T-helper 22 cell (primary cell): ENCODE measurements at regions not wholly inside any gene's neighbourhood (a gene's known extent, or its start where the extent isn't known, plus 50 kb on each side); places are given as distances from the start of the nearest gene placed in this dataset.

Experiments
- DNase-seq: peaks from one replicate; pipeline ENCODE4 v3.0.0-alpha.2; 2020; ENCODE audit warnings: low read depth

GRCh38 chr3:72154391-72155335 lies 369.7 kb upstream of the PROK2 start:
- DNase-seq: no peak

DNA sequence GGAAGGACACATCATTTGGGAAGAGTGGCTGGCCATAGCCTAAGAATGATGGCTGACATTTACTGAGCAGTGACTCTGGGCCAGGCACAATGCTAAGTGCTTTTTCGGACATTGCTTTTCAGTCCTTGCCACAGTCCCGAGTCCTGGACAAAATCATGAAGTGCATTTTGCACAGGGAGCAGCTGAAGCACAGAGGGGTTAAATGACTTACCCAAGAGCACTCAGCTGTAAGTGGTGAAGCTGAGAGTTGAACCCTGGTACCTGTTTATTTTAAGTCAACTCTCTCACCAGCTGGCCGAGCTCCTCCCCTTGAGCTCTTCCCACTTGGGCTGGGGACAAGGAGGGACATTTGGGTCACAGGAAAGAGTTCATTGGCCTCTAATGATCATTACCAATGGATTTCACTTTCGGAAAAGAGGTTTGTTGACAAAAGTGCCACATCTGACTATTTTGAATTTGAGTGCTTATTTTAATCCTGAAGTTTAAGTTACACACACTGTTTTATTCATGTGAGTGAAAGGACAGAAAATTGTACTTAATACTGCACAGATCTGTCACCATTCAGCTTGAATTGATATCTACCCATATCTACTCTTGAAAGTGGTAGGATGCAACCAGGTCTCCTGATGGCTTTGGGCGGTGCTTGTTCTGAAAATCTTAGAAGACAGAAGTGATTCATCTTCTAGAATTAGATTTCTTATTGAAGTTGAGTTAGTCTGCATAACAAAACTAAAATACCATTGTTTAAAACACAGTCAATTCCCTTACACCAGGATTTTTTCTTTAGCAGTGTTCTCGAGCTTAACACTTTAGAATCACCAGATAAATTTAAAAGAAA lies 368.7 kb upstream of the PROK2 start:
- DNase-seq: no peak

DNA sequence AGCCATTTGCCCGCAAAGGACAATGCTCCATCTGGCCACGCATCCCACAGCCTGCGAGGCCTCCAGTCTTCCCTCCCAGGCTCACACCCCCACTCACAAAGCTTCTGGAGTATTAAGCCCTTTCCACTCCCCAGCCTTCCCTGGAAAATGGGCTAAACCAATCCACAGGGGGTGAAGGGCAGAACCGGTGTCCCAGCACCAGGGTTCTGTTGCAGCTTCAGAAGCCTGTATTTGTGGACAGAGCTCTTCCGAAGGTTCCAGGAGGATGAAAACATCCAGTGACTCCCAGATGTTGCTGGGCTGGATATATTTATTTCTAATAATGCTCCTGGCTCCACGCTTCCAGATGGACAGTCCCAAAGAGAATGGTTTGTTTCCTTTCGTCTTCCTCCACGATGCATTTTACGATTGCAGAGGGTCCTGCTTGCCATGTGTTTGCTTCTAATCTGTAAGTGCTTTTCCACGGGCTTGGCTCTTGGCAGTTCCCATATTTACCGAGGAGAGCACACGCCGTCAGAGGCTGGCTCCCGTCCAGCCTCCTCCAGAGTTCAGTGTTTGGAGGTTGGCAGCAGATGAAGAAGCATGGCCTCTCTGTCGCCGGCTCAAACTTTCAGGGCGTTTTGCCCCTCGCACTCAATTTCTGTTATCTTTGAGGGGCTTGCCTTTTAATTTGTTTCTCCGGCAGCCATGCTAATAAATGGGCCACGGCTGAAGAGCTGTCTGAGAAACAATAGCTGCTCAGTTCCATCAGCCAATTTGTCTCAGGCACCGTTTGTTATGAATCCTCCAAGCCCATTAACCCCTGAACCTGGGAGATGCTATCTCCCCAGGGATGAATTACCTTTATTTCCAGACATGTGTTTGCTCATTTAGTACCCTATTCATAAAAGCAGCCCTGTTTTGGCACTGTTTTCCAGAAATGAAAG lies 367.9 kb upstream of the PROK2 start:
- DNase-seq: no peak

DNA sequence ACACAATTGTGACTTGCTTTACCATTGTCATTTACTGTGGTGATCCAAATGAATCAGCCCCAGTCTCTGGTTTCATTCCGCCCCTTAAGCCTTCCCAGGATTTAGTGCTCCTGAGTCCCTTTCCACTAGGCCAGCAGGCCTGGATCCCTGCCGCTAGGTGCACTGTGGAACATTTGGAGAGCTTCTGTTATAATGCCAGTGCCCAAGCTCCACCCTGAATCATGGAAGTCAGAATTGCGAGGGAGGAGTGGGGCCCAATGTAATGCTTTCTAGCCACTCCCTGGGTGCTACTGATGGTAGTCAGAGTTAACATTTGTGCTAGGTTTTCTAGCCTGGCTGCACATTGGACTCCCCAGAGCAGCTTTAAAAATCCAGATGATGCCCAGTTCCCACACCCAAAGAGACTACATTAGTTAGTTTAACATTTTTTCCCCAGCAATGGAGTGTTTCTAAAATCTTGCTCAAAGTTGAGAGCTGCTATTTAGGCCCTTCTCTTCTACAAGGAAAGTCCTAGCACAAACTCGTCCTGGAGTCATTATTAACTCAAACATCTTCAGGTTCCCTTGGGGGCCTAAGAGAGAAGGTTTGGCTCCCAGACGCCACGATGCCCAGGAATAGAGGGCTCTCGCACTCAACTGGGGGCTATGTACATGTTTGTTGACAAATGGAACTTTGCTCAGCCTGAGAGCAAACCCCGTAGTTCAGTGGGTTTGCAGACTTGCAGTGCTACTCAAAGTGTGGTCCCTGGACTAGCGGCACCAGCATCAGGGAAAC lies 366.7 kb upstream of the PROK2 start:
- DNase-seq: no peak

DNA sequence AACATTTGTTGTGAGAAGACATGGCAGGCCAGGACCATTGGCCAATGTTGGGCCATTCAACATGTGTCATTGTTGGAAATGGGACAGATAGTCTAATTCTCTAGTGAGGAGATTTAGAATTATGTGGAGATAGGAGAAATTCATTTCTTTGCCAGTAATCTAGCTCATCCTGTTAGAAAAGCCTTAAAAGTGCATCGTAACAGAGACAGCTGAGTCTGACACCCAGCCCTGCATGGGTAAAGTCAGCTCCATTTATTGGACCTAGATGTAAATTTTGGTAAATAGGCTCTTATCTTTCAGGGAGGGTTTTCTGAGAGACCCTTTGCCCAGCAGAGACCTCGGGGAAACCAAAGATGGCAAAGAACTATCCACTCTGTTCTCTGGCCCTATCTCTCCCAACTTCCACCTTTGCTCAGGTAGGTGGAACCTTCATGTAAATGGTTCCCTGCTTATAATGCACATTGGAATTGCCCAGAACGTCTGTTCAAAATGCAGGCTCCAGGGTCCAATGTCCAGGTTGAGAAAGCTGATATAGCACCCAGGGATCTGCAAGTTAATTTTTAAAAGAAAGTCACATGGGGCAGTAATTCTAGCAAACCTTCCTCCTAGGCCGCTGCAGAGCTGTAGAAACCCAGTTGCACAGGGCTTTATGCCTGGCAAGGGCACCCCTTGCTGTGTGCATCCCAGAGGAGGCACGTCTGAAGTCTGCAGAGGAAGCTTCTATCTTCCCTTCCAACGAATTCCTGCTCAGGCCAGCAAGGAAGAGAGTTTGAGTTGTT lies 365.9 kb upstream of the PROK2 start:
- DNase-seq: no peak

- DNase-seq: no peak
Observed at GRCh38 chr3:72149645-72150300, 364.8 kb upstream of the PROK2 start.

- no peak for DNase-seq
Observed at GRCh38 chr3:72147600-72147999, 362.7 kb upstream of the PROK2 start.

DNA sequence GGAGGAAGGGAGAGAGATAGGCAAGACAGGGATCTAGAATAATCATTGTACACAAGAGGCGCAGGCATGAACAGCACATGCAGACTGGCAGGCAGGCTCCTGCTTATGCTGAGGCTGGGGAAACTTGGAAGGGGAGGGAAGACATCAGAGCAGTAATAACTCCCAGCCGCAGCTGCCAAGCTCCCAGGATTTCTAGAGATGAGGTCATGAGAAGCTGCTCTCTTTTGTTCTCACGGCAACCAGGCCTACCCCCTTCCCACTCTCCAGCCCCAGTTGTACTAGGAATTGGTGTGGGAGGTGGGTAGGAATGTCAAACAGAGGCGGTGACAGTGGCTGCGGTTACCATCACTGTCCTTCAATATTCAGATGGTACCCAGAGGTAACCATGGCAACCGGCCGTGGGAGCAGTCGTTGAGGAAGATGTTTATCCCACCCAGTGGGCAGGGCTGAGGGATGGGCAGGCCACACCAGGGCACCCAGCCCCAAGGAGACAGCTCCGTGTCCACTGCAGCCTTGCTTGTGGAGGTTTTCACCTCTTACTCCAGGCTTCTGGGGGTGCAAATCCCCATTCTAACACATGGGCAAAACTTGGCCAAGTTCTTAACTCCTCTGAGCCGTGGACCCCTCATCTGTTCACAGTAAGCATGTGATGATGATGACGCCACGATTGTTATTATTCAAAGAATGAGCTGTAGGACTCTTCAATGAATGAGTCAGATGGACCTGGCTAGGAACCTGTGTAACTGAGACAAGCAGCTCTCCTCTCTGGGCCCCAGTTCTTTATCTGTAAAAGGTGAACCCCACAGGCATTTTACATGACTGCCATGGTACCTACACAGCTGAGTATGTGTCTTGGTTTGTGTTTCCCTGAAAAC lies 360.8 kb upstream of the PROK2 start:
- DNase-seq: no peak

DNA sequence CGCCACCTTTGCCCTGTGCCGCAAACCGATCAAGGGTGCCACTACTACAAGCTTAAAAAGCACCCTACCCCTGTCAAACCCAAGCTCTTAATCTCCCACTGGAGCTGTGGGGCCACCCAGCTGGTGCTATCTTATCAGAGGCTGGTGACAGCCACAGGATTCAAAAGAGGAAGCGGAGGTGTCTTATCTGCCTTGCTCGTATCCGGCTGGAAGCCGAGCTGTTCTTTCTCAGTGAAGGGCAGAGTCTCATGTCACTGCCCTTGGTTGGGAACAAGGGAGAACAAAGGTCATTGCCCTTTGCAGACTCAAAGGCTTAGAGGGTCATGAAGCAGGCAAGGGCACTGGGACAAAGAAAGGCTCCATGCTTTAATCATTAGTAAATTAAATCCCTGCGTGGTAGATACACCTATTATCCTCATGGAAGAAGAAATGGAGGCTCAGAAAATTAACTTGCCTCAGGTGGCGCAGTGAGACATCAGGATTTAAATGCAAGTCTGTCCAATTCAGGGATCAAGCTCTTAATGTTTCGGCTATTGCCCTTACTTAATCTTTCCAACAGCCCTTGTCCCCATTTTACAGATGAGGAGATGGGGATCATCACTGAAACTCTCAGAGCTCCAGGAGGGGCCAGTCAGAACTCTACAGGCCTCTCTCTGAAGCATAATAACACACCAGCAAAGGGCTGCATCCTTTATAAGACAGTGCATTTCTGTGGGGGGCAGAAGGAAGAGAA lies 360.0 kb upstream of the PROK2 start:
- no peak for DNase-seq

DNA sequence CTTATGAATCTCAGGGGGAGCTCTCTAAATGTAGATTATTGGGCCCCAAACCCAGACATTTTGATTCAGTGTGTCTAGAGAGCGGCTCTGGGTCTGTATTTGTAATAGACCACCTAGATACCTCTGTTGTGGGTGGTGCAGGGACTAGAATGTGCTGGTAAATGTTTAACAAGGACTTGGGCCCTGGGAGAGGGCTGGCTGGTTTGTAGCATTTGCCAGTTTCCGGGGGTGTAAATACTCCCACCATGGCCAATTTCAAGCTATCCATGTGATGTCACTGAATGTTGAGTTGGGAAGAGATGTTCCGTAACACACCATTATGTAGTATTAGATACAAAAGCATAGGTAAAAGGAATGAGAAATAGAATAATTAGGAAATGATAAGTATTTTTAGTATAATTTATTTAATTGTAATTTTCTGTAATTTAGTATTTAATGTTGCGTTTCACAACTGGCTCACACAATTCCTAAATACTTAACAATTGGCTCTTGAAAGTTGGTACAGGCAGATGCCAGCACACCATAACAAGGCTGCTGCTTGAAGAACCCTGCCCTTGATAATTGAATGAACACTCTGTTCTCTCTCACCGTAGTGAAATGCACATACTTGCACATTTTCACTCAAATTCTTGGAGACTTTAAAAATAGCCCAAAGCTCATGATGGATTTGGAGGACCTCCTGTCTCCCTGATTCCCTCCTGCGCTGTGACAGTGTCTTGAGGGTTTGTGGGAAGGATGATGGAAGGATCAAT lies 359.2 kb upstream of the PROK2 start:
- DNase-seq: no peak

- no peak for DNase-seq
Observed at GRCh38 chr3:72143322-72143721, 358.4 kb upstream of the PROK2 start.

GRCh38 chr3:72142028-72142427 lies 357.1 kb upstream of the PROK2 start:
- no peak for DNase-seq

DNA sequence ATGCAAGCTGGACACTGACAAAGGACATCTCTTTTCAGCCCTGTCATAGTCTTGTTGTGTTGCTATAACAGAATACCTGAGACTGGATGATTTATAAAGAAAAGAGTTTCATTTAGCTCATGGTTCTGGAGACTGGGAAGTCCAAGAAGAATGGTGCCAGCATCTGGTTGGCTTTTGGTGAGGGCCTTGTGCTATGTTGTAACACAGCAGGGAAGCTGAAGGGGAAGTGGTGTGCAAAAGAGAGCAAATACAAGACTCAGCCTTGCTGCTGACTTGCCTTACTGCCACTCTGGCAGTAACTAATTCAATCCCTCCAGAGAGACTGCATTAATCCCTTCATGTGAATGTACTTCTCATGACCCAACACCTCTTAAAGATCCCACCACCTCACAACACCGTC lies 356.3 kb upstream of the PROK2 start:
- DNase-seq: no peak

- DNase-seq: no peak
Observed at GRCh38 chr3:72139316-72139715, 354.4 kb upstream of the PROK2 start.

- DNase-seq: no peak
Observed at GRCh38 chr3:72137865-72138861, 353.2 kb upstream of the PROK2 start.

GRCh38 chr3:72135636-72136035 lies 350.7 kb upstream of the PROK2 start:
- DNase-seq: no peak
